ENCODE measurements at regions not wholly inside any gene's neighbourhood (a gene's known extent, or its start where the extent isn't known, plus 50 kb on each side); places are given as distances from the start of the nearest gene placed in this dataset.

- no peak for DNase-seq (ENCODE audit: low read depth)
Measured at GRCh38 chr15:61633951-61634350, 404.8 kb upstream of the RORA start.

- DNase-seq (ENCODE audit: low read depth): no peak
Measured at GRCh38 chr15:61629269-61629668, 400.2 kb upstream of the RORA start.

- no peak for DNase-seq (ENCODE audit: low read depth)
Measured at GRCh38 chr15:61624950-61625349, 395.8 kb upstream of the RORA start.

- DNase-seq (ENCODE audit: low read depth): no peak
Measured at GRCh38 chr15:61623746-61624145, 394.6 kb upstream of the RORA start.

GRCh38 chr15:61621865-61622264 is 392.8 kb upstream of the RORA start:
- no peak for DNase-seq (ENCODE audit: low read depth)

GRCh38 chr15:61621146-61621545 is 392.0 kb upstream of the RORA start:
- no peak for DNase-seq (ENCODE audit: low read depth)

GRCh38 chr15:61620151-61620550 is 391.0 kb upstream of the RORA start:
- no peak for DNase-seq (ENCODE audit: low read depth)

- DNase-seq (ENCODE audit: low read depth): no peak
Measured at GRCh38 chr15:61613729-61614128, 384.6 kb upstream of the RORA start.

GRCh38 chr15:61613138-61613537 is 384.0 kb upstream of the RORA start:
- DNase-seq (ENCODE audit: low read depth): no peak

- DNase-seq (ENCODE audit: low read depth): no peak
Measured at GRCh38 chr15:61612111-61612510, 383.0 kb upstream of the RORA start.

- no peak for DNase-seq (ENCODE audit: low read depth)
Measured at GRCh38 chr15:61605343-61605742, 376.2 kb upstream of the RORA start.

- no peak for DNase-seq (ENCODE audit: low read depth)
Measured at GRCh38 chr15:61598655-61599054, 369.6 kb upstream of the RORA start.

GRCh38 chr15:61584410-61584809 is 355.3 kb upstream of the RORA start:
- DNase-seq (ENCODE audit: low read depth): no peak

GRCh38 chr15:61582092-61582491 is 353.0 kb upstream of the RORA start:
- DNase-seq (ENCODE audit: low read depth): no peak

GRCh38 chr15:61575597-61575996 is 346.5 kb upstream of the RORA start:
- DNase-seq (ENCODE audit: low read depth): no peak

- DNase-seq (ENCODE audit: low read depth): no peak
Measured at GRCh38 chr15:61571026-61571425, 341.9 kb upstream of the RORA start.

- DNase-seq (ENCODE audit: low read depth): no peak
Measured at GRCh38 chr15:61564785-61565184, 335.7 kb upstream of the RORA start.

- no peak for DNase-seq (ENCODE audit: low read depth)
Measured at GRCh38 chr15:61558172-61559136, 329.4 kb upstream of the RORA start.

GRCh38 chr15:61556037-61556648 is 327.0 kb upstream of the RORA start:
- no peak for DNase-seq (ENCODE audit: low read depth)

- DNase-seq (ENCODE audit: low read depth): no peak
Measured at GRCh38 chr15:61549727-61550126, 320.6 kb upstream of the RORA start.

GRCh38 chr15:61545763-61546162 is 316.7 kb upstream of the RORA start:
- DNase-seq (ENCODE audit: low read depth): no peak

GRCh38 chr15:61541516-61541915 is 312.4 kb upstream of the RORA start:
- no peak for DNase-seq (ENCODE audit: low read depth)

- DNase-seq (ENCODE audit: low read depth): no peak
Measured at GRCh38 chr15:61537337-61537736, 308.2 kb upstream of the RORA start.

- DNase-seq (ENCODE audit: low read depth): no peak
Measured at GRCh38 chr15:61534986-61535385, 305.9 kb upstream of the RORA start.

Data from GM04503 (cell line).